H1 (cell line): ENCODE measurements at regions not wholly inside any gene's neighbourhood (a gene's known extent, or its start where the extent isn't known, plus 50 kb on each side); places are given as distances from the start of the nearest gene placed in this dataset.

ENCODE experiments used
- CHD7 ChIP-seq: fragments of 300-600 bp; sonication (generic); IDR thresholded peaks from 2 replicates; pipeline ENCODE4 v1.7.1; 2012; ENCODE audit warnings: low read length, moderate library complexity, mild to moderate bottlenecking, inconsistent platforms; ENCODE audit not compliant: insufficient replicate concordance
- CREB1 ChIP-seq: IDR thresholded peaks from 2 replicates; pipeline ENCODE4 v1.6.1; 2012; ENCODE audit warnings: inconsistent platforms
- CTCF ChIP-seq, 3 experiments: IDR thresholded peaks; 1 replicate in 2 of 3; 2 replicates in 1 of 3; pipeline versions ENCODE4 v1.5.1 to v1.6.1; 2011; ENCODE audit warnings: low read length in 3 of 3, mild to moderate bottlenecking in 3 of 3, inconsistent platforms in 2 of 3, low read depth in 1 of 3, moderate library complexity in 1 of 3; ENCODE audit not compliant: insufficient read depth in 1 of 3; ENCODE audit errors: control extremely low read depth in 1 of 3
- EZH2 ChIP-seq: fragments of 200-600 bp; sonication (generic); IDR thresholded peaks from 2 replicates; pipeline ENCODE4 v1.7.1; 2012; ENCODE audit warnings: low read depth, mild to moderate bottlenecking, moderate library complexity, low read length, inconsistent platforms; ENCODE audit not compliant: severe bottlenecking
- RNF2 ChIP-seq: fragments of 200-900, 300-1000 bp; sonication (generic); IDR thresholded peaks from 2 replicates; pipeline ENCODE4 v1.7.1; 2016; ENCODE audit warnings: borderline replicate concordance, low read depth, mild to moderate bottlenecking, antibody characterized with exemption, low read length; ENCODE audit not compliant: poor library complexity, severe bottlenecking; ENCODE audit errors: missing control alignments
- RXRA ChIP-seq: IDR thresholded peaks from 2 replicates; pipeline ENCODE4 v1.6.1; 2011; ENCODE audit warnings: low read depth, mild to moderate bottlenecking, low read length, moderate library complexity; ENCODE audit not compliant: insufficient read depth
- TEAD4 ChIP-seq: IDR thresholded peaks from 2 replicates; pipeline ENCODE4 v1.6.1; 2012; ENCODE audit warnings: low read depth, low read length, inconsistent platforms, mixed read lengths

GRCh38 chr19:28221736-28222135 is 991.2 kb downstream of the UQCRFS1 start (continued):
- no peak for TF ChIP-seq CHD7
- TF ChIP-seq CREB1 = no peak
- TF ChIP-seq EZH2 = no peak
- no peak for TF ChIP-seq RNF2
- no peak for TF ChIP-seq CTCF (IDR thresholded peaks at IDR 0.05; ENCODE audit: control extremely low read depth in 1 of 3, insufficient read depth in 1 of 3, low read depth in 1 of 3, low read length in 3 of 3)
- TF ChIP-seq TEAD4 = no peak
- no peak for TF ChIP-seq RXRA
- TF ChIP-seq, all 59 proteins: peak for 0
